HG03097 (cell line): ENCODE measurements at regions not wholly inside any gene's neighbourhood (a gene's known extent, or its start where the extent isn't known, plus 50 kb on each side); places are given as distances from the start of the nearest gene placed in this dataset.
"Not testable (repeated sequence)": the region's sequence is repeated elsewhere in the genome, so short reads cannot be mapped to it uniquely, and the experiment has no call there.

Experiments used
- ATAC-seq: cut with Tn5 transposase; IDR thresholded peaks from one replicate; pipeline ENCODE4 v1.9.1; 2021; ENCODE audit not compliant: unreplicated experiment, low FRiP score

GRCh38 chr3:180408654-180409053 lies 193.3 kb upstream of the TTC14 start:
- no peak for ATAC-seq

GRCh38 chr3:180409170-180409569 lies 192.8 kb upstream of the TTC14 start:
- ATAC-seq: no peak

GRCh38 chr3:180409883-180410282 lies 192.1 kb upstream of the TTC14 start:
- ATAC-seq: no peak

DNA sequence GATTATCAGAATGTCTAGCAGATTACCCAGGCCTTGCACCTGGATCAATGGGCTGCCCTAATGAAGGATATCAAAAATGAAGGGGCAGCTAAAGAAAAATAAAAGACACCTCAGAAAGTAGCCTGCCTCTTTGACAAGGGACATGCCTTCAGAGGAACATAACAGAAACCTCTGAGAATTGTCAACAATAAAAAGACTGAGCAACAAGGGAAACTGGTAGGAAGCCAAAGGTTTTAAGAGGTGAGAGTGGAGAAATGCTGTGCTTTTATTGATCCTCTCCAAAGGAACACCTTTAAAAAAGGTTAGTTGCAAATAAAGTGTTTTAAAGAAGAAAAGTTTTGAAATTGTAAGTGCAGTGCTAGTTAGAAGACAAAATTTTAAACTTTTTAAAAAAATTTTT lies 187.8 kb upstream of the TTC14 start:
- no peak for ATAC-seq

GRCh38 chr3:180416111-180416594 lies 185.8 kb upstream of the TTC14 start:
- ATAC-seq: no peak

- no peak for ATAC-seq
These were observed 184.7 kb upstream of the TTC14 start for GRCh38 chr3:180417241-180417640.

DNA sequence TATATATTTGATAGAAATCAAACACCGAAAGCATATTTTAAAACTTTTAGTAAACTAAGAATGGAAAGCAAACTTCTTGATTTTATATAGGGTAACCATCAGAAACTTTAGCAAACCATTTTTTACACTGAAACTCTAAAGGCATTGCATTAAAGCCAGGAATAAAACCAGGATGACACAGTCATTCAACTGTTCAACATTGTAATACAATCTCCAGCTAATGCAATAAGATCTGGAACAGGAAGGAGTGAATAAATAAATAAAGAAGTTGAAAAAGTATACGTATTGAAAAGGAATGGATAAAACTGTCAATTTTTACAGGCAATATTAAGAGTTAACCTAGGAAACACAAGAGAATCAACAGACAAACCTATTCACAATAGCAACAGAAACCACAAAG lies 181.9 kb upstream of the TTC14 start:
- no peak for ATAC-seq

DNA sequence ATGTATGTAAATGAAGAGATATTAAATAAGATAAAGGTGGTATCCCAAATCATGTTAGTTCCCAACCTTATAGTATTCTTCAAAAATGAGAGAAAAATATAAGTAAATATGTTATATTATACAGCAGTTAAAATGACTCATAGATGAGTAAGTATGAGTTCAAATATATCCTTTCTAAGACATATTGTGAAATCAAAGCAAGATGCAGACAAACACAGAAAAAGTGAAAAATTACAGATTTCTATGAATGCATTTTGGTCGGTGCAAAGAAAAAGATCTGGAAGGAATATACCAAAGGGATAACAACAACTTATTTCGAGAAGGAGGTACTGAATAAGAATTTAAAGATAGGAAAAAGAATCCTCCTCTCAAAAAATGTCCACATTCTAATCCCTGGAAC lies 181.2 kb upstream of the TTC14 start:
- ATAC-seq: no peak

DNA sequence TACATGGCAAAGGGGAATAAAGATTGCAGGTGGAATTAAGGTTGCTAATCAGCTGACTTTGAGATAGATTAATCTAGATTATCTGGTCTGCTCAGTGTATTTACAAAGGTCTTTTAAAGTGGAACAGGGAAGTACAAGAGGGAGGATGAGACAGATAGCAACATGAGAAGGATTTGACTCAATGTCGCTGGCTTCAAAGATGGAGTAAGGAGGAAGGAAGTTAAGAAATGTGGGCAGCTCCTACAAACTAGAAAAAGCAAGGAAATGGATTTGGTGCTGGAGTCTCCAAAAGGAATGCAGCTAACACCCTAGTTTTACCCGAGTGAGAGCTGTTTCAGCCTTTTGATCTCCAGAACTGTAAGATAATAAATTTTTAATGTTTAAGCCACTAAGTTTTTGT lies 180.7 kb upstream of the TTC14 start:
- no peak for ATAC-seq

DNA sequence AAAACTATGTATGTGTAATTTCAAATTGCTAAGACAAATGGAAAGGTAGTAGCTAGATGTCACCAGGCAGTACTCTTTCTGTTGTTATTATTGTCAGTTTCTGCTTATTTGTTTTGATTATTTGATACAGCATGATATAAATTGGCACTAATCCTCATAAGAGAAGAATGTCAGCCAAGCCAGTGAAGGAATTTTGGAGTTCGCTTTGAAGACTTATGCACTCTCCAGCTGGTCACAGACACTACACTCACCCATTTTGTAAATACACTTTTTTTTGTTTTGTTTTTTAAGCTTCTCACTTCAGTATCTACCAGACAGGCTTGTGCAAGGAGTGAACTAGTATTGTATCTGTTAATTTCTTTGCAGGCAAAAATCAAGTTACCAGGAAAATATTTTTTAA lies 180.2 kb upstream of the TTC14 start:
- ATAC-seq: no peak

DNA sequence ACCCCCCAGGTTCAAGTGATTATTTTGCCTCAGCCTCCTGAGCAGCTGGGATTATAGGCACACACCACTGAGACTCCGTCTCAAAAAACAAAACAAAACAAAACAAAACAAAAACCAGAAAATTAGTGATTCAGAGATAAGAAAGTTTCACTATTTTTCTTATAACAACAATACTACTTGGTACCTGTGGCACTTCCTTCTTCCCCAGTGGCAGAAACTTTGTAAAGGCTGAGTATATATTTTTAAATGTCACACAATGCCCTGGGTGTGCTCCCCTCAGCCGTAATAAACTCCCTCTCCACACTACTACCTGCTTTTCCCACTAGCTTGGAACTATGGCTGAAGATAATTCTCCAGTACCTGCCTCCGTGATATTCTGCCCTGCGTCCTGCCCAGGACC lies 177.7 kb upstream of the TTC14 start:
- ATAC-seq: not testable (repeated sequence)

- ATAC-seq: no peak
These were observed 171.1 kb upstream of the TTC14 start for GRCh38 chr3:180430896-180431295.

DNA sequence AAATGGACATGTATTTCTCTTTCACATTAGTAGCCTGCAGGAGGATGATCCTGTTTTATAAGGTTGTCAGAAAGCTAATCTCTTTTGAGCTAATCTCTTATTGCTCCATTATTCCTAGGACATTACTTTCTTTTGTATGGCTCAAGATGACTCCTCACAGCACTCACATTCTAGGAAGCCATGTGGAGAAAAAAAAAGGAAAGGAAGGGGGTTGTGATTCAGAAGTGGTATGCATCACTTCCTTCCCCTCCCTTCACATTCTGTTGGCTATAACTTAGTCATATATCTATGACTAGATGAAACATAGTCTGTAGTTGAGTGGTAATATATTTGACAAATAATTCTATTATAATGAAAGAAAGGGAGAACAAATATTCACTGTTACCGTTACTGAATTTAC lies 168.8 kb upstream of the TTC14 start:
- no peak for ATAC-seq

DNA sequence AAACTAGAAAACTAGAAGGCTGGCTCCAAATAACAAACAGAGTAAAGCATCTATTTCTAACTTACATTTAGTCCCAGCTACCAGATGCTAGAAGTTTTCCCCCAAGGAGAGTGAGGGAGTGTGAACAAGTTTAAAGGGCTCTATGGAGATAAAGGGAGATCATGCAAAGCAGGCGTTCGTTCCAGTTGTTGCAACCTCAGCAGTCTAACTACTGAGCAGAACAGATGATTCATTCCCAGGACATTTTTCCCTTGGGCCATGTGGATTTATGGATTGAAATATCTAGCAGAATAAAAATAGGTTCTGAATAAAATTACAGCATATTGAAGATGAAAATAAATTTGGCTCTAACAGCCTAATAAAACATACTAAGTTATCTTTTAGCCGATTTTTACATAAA lies 154.8 kb upstream of the TTC14 start:
- ATAC-seq: no peak

DNA sequence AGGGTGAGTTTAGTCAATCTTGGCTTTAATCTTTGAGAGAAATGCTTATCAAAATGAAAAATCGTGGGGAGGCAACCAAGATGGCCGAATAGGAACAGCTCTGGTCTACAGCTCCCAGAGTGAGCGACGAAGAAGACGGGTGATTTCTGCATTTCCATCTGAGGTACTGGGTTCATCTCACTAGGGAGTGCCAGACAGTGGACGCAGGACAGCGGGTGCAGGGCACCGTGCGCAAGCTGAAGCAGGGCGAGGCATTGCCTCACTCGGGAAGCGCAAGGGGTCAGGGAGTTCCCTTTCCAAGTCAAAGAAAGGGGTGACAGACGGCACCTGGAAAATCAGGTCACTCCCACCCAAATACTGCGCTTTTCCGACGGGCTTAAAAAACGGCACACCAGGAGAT lies 153.6 kb upstream of the TTC14 start:
- not testable (repeated sequence) for ATAC-seq

DNA sequence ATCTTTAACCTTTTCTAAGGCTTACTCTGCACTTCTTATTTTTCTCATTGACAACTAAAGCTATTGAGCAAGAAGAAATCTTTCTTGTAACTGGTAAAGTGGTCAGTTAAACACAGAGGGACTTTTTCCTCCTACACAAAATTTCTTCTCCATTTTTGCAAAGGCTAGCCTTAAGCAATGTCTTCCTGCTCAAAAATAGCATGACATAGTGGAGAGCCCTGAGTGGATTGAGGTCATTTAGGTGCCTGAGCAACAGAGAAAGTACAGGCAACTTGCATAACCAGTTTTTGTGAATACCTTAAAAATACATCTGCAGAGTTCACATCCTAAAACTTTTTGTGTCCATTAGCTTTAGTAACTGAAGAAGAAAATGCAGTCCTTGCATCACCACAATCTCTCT lies 144.7 kb upstream of the TTC14 start:
- no peak for ATAC-seq

DNA sequence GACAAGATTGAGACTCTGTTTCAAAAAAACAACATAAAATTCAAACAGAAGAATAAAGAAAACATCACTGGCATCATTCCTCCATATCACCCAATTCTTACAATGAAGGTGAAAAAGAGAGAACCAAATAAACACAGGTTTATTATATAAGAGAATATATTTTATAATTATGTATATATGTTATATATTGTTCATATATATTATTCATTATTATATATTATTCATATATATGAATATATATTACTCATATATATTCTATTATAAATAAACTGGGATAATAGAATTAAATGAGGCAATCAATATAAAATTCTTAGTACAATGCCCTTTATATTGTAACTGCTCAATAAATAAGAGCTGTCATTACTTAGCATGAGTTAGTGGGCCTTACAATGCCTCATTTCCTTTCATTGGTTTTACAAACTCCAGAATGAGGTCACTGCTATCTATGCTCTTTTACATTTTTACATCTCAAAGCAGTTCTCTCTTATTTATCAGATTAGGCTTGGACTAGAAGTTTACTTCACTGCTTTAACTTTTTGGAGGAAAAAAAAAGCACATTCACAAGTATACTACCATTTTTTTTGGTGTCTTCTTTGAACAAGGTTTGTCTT lies 135.5 kb upstream of the TTC14 start:
- no peak for ATAC-seq

GRCh38 chr3:180467177-180467576 lies 134.8 kb upstream of the TTC14 start:
- no peak for ATAC-seq

DNA sequence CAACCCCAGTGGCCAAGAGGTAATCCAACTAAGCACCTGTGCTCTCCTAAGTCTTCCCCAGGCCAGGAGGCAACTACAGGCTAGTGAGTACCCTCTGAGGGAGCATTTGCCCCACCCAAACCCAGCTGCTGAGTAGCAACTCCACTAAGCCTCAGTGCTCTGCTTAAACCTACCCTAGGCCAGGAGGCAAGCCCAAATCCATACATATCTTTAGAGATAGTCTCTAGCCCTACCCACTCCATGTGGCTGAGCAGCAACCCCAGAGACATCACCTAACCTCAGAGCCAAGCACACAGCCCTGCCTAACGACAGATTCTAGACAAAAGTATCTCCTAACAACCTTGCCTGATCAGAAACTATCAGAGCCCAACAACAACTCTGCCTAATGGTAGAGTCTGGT lies 132.8 kb upstream of the TTC14 start:
- ATAC-seq: no peak

- ATAC-seq: no peak
These were observed 123.3 kb upstream of the TTC14 start for GRCh38 chr3:180478695-180479094.

DNA sequence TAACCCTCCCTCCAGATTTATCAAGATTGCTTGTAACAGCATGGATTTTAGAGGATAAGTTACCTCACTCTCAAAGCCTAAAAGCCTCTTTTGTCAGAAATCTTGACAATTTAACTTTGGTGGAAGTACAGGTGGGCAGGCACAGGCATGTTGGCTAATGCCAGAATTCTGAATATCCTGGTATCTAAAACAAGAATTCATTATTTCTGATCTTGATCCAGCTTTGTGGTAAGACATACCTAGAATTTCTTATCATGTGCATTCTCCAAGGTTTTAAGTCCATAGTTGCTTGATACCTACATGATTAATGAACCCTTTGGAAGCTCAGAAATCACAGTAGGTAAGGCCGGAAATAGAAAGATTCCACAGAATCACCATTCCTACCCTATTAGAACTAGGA lies 109.9 kb upstream of the TTC14 start:
- no peak for ATAC-seq

DNA sequence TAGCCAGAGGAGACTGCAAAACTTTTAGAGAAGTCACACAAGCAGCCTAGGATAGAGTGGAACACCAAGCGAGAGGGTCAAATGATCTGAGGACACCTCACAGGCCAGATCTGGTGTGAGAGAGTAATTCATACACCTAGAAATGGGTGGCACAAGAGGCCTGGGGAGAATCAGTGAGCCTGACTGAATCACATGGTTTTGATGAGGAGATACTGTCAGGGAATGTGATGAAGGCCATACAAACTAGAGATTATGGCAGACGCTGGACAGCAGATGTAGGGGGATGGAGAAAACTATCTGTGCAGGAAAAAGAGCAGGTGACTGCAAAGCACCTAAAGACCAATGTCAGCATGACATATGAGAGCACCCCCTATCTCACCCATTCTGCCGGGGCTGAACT lies 105.0 kb upstream of the TTC14 start:
- no peak for ATAC-seq

DNA sequence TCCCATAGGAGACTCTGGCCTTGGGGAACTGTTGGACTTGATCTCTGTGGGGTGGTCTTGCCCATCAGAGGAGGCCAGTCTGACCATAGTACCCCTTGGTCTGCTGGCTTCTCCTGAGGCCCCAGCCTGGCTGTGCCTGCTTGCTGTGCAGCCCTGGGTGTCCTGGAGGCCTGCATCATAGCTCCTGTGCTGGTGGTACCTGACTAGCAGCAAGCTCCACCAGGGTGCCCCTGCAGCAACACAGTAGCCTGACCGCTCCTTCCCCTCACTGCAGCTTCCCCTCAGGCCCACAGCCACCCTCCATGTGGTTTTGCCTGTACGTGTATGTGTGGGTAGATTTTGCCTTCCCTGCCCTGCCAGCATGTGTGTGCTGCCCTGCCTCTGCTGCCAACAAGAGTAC lies 85.6 kb upstream of the TTC14 start:
- ATAC-seq: no peak
